GM12878 (cell line): ENCODE measurements at regions not wholly inside any gene's neighbourhood (a gene's known extent, or its start where the extent isn't known, plus 50 kb on each side); places are given as distances from the start of the nearest gene placed in this dataset.

Experiments
- ATAC-seq: fragments of 200-7000 bp; cut with Tn5 transposase; 3 replicates; pipeline ENCODE4 v1.9.1; 2020; ENCODE audit warnings: mild to moderate bottlenecking, moderate library complexity
- BruUV-seq: library from RNA; stranded (reverse); fragments of 400-500 nt; replicated peaks from 2 replicates; lab custom pipeline; 2021; lab: Mats Ljungman, UMichigan
- CTCF ChIA-PET: fragments of 300-600 bp; sonication (Branson Sonifier 250); formaldehyde crosslinking; extraction: SDS; loops from one replicate; lab custom pipeline; 2021; ENCODE audit warnings: inconsistent platforms; lab: Yijun Ruan, JAX
- POLR2A ChIA-PET: fragments of 350-600 bp; formaldehyde crosslinking; extraction: SDS; loops from one replicate; lab custom pipeline; 2021; ENCODE audit warnings: inconsistent platforms; lab: Charles Lee
- RAD21 ChIA-PET: fragments of 300-600 bp; sonication (Branson Sonifier 250); formaldehyde crosslinking; loops from one replicate; lab custom pipeline; 2023; ENCODE audit warnings: antibody characterized with exemption; ENCODE audit not compliant: unreplicated experiment; lab: Charles Lee
- SMC1A ChIA-PET: fragments of 300-600 bp; sonication (Branson Sonifier 250); formaldehyde crosslinking; loops from one replicate; lab custom pipeline; 2023; ENCODE audit not compliant: unreplicated experiment, uncharacterized antibody; lab: Charles Lee
- DNase-seq: peaks from one replicate; pipeline ENCODE4 v3.0.0-alpha.2; 2011; ENCODE audit warnings: low read depth, low spot score
- FAIRE-seq: peaks from 3 replicates; lab custom pipeline; 2011; peaks lifted over from hg19 to GRCh38; lab: Jason Lieb, UNC
- H2AFZ ChIP-seq: 2 replicates; pipeline ENCODE4 v1.6.0; 2011; ENCODE audit warnings: low read depth, low read length, control low read depth; ENCODE audit not compliant: control insufficient read depth
- H3K27ac ChIP-seq: 2 replicates; pipeline ENCODE4 v1.5.1; 2011; ENCODE audit warnings: control low read depth; ENCODE audit not compliant: control insufficient read depth, insufficient read depth
- H3K27me3 ChIP-seq, 2 experiments: replicated peaks in 1 of 2; 2 replicates each; pipeline versions ENCODE4 v1.6.0 to v1.6.1; 2011; ENCODE audit warnings: low read length in 1 of 2; ENCODE audit not compliant: control insufficient read depth in 2 of 2, insufficient read depth in 2 of 2
- H3K36me3 ChIP-seq, 2 experiments: 2 replicates each; pipeline ENCODE4 v1.5.1; 2011; ENCODE audit warnings: low read length in 1 of 2; ENCODE audit not compliant: control insufficient read depth in 2 of 2, insufficient read depth in 2 of 2
- H3K4me1 ChIP-seq: 2 replicates; pipeline ENCODE4 v1.6.1; 2011; ENCODE audit warnings: mild to moderate bottlenecking, low read length, moderate library complexity, mixed read lengths; ENCODE audit not compliant: control insufficient read depth, insufficient read depth
- H3K4me2 ChIP-seq: 2 replicates; pipeline ENCODE4 v1.6.0; 2011; ENCODE audit warnings: control low read depth; ENCODE audit not compliant: control insufficient read depth, insufficient read depth
- H3K4me3 ChIP-seq: fragments of 200-600 bp; sonication (generic); 2 replicates; pipeline ENCODE4 v1.5.1; 2016
- H3K79me2 ChIP-seq: 2 replicates; pipeline ENCODE4 v1.6.0; 2011; ENCODE audit warnings: low read length; ENCODE audit not compliant: control insufficient read depth, insufficient read depth
- H3K9ac ChIP-seq: 2 replicates; pipeline ENCODE4 v1.8.0; 2011; ENCODE audit warnings: low read length, control low read depth, mixed read lengths; ENCODE audit not compliant: control insufficient read depth, insufficient read depth
- H3K9me3 ChIP-seq: replicated peaks from 3 replicates; pipeline ENCODE4 v1.5.1; 2011; ENCODE audit warnings: mild to moderate bottlenecking, low read length; ENCODE audit not compliant: control insufficient read depth, insufficient read depth
- H4K20me1 ChIP-seq: 2 replicates; pipeline ENCODE4 v1.6.0; 2011; ENCODE audit not compliant: control insufficient read depth, insufficient read depth
- CUX1 ChIP-seq: IDR thresholded peaks from 2 replicates; pipeline ENCODE4 v1.6.1; 2012; ENCODE audit warnings: improper control_type of control experiment, low read depth, low read length; ENCODE audit not compliant: insufficient replicate concordance
- ESRRA ChIP-seq: IDR thresholded peaks from 2 replicates; pipeline ENCODE4 v1.6.1; 2012; ENCODE audit warnings: mild to moderate bottlenecking, low read length, improper control_type of control experiment
- IRF5 ChIP-seq: fragments of 450-650 bp; IDR thresholded peaks from 2 replicates; pipeline ENCODE4 v1.6.1; 2017; ENCODE audit warnings: borderline replicate concordance
- MYC ChIP-seq: IDR thresholded peaks from 2 replicates; pipeline ENCODE4 v1.6.1; 2011; ENCODE audit warnings: mild to moderate bottlenecking, low read length, moderate library complexity, inconsistent platforms; ENCODE audit not compliant: insufficient read depth, insufficient replicate concordance, insufficient read length, severe bottlenecking
- NFIC ChIP-seq: IDR thresholded peaks from 2 replicates; pipeline ENCODE4 v1.6.1; 2012; ENCODE audit warnings: low read depth, mild to moderate bottlenecking, inconsistent platforms, low read length, moderate library complexity
- SMARCA5 ChIP-seq: fragments of 450-650 bp; IDR thresholded peaks from 2 replicates; pipeline ENCODE4 v1.6.1; 2017; ENCODE audit warnings: mild to moderate bottlenecking
- SPI1 ChIP-seq: IDR thresholded peaks from 2 replicates; pipeline ENCODE4 v1.6.1; 2011; ENCODE audit warnings: low read depth, mild to moderate bottlenecking, low read length, moderate library complexity, borderline replicate concordance; ENCODE audit not compliant: insufficient read depth
- SUPT20H ChIP-seq: IDR thresholded peaks from 2 replicates; pipeline ENCODE4 v1.6.1; 2011; ENCODE audit warnings: low read depth, mild to moderate bottlenecking, low read length, moderate library complexity, borderline replicate concordance; ENCODE audit not compliant: control insufficient read depth
- WGBS: methylation state at CpG from one replicate; pipeline ENCODE4 v1.1.6; 2016; ENCODE audit warnings: low lambda C conversion rate; ENCODE audit not compliant: insufficient replicate concordance, insufficient coverage; ENCODE audit errors: missing lambda C conversion rate; 5-methylcytosine and 5-hydroxymethylcytosine counted together
- in situ Hi-C: fragments of 300-500 bp; cut with MboI; formaldehyde crosslinking; loops from 9 replicates; pipeline ENCODE4 v1.14.3; 2018; ENCODE audit warnings: mixed read lengths
- intact Hi-C: fragments of 100-400 bp; cut with micrococcal nuclease; formaldehyde crosslinking; loops from one replicate; pipeline ENCODE4 v1.14.2; 2022; ENCODE audit not compliant: unreplicated experiment

- TF ChIP-seq MYC: no peak
- no peak for TF ChIP-seq SMARCA5
- TF ChIP-seq, all 136 proteins: peak for 0
- H3K9ac ChIP-seq: no peak overlapping the region
- intact Hi-C loops: no loop called here
- H3K9me3 ChIP-seq: no peaks in the 10 kb centered on the region
- in situ Hi-C loops: no loop called here
- DNase-seq (no peak), FAIRE-seq (no peak), ATAC-seq (no peak)
- ChIA-PET CTCF (no interaction called here), POLR2A (no interaction called here), SMC1A (no interaction called here), RAD21 (no interaction called here)
- no peaks in the 10 kb centered on the region for H3K79me2 ChIP-seq
- H4K20me1 ChIP-seq: no peaks in the 10 kb centered on the region
- BruUV-seq: no TSS peak
- H3K36me3 ChIP-seq: no peaks in the 10 kb centered on the region
- H3K4me2 ChIP-seq: no peak overlapping the region
- WGBS: 2% methylated on average over 2 of the region's 2 CpGs
- no peaks in the 10 kb centered on the region for H3K4me1 ChIP-seq
- H3K4me3 ChIP-seq: no peak overlapping the region
- no peak overlapping the region for H3K27ac ChIP-seq
- no peak overlapping the region for H2AFZ ChIP-seq
- H3K27me3 ChIP-seq: no peaks in the 10 kb centered on the region
Measured at GRCh38 chr2:149863227-149863626, 275.7 kb upstream of the MMADHC start.

- ChIA-PET POLR2A (no interaction called here), CTCF (no interaction called here), SMC1A (no interaction called here), RAD21 (no interaction called here)
- H3K27me3 ChIP-seq: no peaks in the 10 kb centered on the region
- in situ Hi-C loops (no loop called here), intact Hi-C loops (no loop called here)
- H3K4me2 ChIP-seq: no peak overlapping the region
- H3K4me3 ChIP-seq: no peak overlapping the region
- DNase-seq: no peak
- H3K9me3 ChIP-seq: no peaks in the 10 kb centered on the region
- FAIRE-seq: no peak
- no peak for ATAC-seq
- H3K36me3 ChIP-seq: no peaks in the 10 kb centered on the region
- no peak for TF ChIP-seq NFIC
- peak; percentile 6; the same call in 1 of the 2 replicates for TF ChIP-seq SPI1
- no peak for TF ChIP-seq IRF5
- TF ChIP-seq SUPT20H: no peak
- TF ChIP-seq ESRRA: no peak
- TF ChIP-seq CUX1: no peak
- BruUV-seq: no TSS peak
- H3K27ac ChIP-seq: no peak overlapping the region
- no peaks in the 10 kb centered on the region for H4K20me1 ChIP-seq
- H3K4me1 ChIP-seq: no peaks in the 10 kb centered on the region
- WGBS: 0% methylated on average over 2 of the region's 2 CpGs
- H3K9ac ChIP-seq: no peak overlapping the region
- no peaks in the 10 kb centered on the region for H3K79me2 ChIP-seq
- H2AFZ ChIP-seq: no peak overlapping the region
Measured at GRCh38 chr2:149861034-149861433, 273.5 kb upstream of the MMADHC start.
